Epithelial cell of esophagus (primary cell): ENCODE measurements at regions not wholly inside any gene's neighbourhood (a gene's known extent, or its start where the extent isn't known, plus 50 kb on each side); places are given as distances from the start of the nearest gene placed in this dataset.

Source experiments
- DNase-seq: peaks from one replicate; pipeline ENCODE4 v3.0.0; 2010; ENCODE audit warnings: low read depth
- H3K4me3 ChIP-seq: 2 replicates; pipeline ENCODE4 v1.5.1; 2011; ENCODE audit warnings: mild to moderate bottlenecking, low read length, control low read depth
- TF ChIP-seq, protein P1 (sequence below): IDR thresholded peaks from 2 replicates; pipeline ENCODE4 v1.5.1; 2011; ENCODE audit warnings: low read depth, mild to moderate bottlenecking, low read length, control low read depth, inconsistent platforms; ENCODE audit not compliant: insufficient read depth; ENCODE audit errors: missing control alignments

- DNase-seq = no peak
- TF ChIP-seq, protein P1, sequence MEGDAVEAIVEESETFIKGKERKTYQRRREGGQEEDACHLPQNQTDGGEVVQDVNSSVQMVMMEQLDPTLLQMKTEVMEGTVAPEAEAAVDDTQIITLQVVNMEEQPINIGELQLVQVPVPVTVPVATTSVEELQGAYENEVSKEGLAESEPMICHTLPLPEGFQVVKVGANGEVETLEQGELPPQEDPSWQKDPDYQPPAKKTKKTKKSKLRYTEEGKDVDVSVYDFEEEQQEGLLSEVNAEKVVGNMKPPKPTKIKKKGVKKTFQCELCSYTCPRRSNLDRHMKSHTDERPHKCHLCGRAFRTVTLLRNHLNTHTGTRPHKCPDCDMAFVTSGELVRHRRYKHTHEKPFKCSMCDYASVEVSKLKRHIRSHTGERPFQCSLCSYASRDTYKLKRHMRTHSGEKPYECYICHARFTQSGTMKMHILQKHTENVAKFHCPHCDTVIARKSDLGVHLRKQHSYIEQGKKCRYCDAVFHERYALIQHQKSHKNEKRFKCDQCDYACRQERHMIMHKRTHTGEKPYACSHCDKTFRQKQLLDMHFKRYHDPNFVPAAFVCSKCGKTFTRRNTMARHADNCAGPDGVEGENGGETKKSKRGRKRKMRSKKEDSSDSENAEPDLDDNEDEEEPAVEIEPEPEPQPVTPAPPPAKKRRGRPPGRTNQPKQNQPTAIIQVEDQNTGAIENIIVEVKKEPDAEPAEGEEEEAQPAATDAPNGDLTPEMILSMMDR = no peak
- no peak overlapping the region for H3K4me3 ChIP-seq
Observed at GRCh38 chr6:119873107-119873506, 523.5 kb upstream of the MAN1A1 start.

DNA sequence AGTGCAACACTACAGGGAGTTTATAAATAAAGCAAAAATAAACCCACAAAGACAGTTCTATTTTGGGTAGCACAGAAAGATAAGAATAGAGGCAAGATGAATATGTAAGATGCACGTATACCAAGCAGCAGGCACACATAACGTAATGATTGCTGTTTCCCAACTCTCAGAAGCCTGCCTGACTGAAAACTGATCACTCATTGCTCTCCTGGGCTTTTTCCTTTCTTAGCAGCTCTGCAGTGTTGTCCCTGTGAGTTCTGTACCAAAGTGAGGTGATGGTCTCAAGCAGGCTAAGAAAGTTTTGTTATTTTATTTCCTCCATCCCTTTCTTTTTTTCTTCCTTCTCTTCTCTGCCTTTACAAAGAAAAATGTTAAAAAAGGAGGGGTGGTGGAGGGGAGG lies 522.0 kb upstream of the MAN1A1 start:
- H3K4me3 ChIP-seq = no peak overlapping the region
- TF ChIP-seq, protein P1 = no peak
- DNase-seq = no peak

DNA sequence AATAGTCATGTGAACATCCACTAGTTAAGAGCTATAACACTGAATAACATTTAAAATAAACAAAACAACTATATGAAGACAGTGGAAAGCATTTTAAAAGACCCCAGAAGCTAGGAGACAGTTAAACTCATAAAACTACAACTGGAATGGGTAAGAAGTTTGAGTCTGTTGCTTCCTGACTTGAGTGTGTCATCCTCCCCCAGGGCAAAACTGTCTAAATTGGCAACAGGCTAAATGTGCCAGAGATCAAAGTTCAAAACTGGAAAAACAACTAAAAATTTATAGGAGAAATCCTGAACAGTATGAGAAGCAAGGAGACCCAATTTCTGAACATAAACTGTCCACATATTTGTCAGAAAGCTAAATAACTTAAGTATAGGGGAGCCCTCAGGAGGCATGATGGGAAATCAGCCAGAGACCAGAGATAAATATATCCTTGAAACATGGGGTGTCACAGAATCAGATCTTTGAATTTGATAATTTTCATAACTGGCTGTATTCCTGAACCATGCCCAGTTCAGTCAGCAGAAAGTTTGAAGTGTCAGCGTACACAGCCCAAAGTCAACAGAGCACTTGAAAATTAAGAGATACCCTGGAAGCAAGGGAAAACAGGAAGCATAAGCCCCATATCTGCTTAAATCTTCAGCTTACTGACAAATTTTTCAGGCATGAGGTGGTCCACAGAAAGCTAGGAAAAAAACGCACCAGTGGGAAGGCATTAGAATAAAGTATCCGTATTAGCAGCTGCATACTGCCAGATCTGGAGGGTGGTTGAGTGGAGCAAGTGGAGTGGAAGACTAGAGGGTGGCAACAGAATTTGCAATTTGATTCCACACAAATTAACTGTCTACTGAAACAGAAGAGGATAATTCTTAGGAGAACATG lies 516.1 kb upstream of the MAN1A1 start:
- peak; percentile 74 for DNase-seq
- H3K4me3 ChIP-seq = no peak overlapping the region
- TF ChIP-seq, protein P1 = no peak

DNA sequence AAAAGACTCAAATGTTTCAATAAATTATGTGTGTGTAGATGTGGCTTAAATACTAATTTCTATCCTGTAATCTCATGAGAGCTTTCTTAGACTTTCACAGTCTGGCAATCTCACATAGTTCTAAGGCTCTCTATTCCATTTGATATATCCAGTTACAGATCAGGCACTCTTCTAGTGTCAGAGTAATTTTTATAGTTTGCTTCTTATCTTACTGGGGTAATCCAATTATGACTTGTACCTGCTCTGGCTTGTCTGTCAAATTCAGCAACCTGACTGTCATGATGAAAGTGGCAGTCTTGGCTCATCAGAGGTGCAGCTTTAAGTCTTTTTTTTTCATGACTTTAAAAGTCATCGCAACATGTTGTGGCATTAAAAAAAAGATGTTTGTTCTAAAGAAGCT lies 513.2 kb upstream of the MAN1A1 start:
- H3K4me3 ChIP-seq = no peak overlapping the region
- peak; percentile 50 for DNase-seq
- TF ChIP-seq, protein P1 = no peak

- TF ChIP-seq, protein P1 = no peak
- no peak overlapping the region for H3K4me3 ChIP-seq
- DNase-seq = peak; percentile 59
Observed at GRCh38 chr6:119858901-119859300, 509.3 kb upstream of the MAN1A1 start.

DNA sequence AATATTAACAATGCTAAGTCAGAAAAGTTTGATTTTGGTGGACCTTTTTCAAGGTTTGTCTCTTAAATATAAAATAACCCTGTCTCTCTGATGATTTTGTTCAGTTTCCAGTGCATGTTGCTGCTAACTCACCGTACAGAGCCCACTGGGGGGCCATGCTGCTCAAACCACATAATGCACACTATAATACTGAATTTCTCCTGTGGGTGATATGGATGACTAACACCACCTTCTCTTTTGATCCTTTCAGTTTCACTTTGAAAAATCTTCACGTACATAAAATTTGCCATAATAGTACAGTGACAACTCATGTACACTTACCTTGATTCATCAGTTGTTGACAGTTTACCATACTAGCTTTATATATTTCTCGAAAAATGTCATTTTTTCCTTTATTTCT lies 506.6 kb upstream of the MAN1A1 start:
- no peak for DNase-seq
- TF ChIP-seq, protein P1 = no peak
- no peak overlapping the region for H3K4me3 ChIP-seq

DNA sequence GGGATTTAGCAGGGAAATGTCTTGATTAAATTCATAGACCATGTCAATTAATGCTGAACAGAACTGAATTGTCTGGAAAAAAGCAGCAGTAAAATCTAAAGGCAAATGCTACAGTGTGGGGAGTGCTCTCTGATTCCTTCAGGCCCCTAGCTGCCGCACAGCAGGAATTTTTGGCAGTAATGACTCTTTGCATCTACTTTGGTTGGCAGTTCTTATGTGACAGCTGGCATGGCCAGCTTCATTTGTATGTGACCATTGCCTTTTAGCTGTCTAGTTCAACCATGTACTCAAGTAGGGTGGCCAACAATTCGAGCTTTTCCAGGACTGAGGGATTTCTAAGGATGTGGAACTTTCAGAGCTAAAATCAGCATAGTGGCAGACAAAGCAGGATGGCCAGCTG lies 499.1 kb upstream of the MAN1A1 start:
- TF ChIP-seq, protein P1 = no peak
- no peak for DNase-seq
- no peak overlapping the region for H3K4me3 ChIP-seq
